ENCODE measurements at regions not wholly inside any gene's neighbourhood (a gene's known extent, or its start where the extent isn't known, plus 50 kb on each side); places are given as distances from the start of the nearest gene placed in this dataset.
A peak's percentile ranks its signal among the peaks of the same experiment; 100 is the strongest.

DNA sequence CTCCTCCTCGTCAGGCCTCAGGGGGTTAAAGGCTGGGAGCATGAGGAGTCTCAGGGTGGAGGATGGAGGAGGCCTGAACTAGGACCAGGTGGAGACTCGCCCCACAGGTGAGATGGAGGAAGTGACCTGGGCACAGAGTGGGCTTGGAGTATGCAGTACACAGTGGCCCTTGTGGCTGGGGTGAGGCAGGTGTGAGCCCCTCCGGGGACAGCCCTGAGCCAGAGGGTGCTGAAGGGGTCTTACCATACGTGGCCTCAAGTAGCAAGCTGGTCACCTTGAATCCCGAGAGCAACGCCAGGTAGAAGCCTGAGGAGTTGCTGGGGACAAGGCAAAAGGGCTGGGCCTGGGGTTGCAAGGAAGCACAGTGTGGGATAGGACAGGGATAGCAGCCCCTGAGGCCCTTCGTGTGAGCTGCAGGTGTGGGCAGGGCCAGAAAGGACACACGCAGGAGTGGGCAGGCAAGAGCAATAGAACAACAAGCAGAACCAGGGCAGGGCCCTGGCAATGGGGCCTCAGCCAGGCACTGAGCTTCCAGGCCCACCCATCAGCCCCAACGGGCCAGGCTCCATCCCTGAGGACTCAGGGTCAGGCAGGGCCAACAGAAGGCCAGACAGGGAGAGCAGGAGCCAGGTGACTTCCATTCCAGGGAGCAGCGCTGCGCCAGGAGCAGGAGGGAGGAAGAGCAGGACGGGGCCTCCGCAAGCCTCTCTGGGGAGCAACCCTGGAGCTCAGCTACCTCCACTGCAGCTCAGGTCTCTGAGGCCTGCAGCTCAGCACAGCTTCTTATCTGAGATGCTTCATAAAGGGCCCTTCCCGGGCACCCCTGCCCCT, 64.2 kb upstream of the TNRC6C start:
- in situ Hi-C loops (cut with MboI; ENCODE audit: low pct_ligation_motif_present in 1 of 4, low pct_unique_long_range_greater_than_20kb in 1 of 4, low sequenced_read_pairs in 3 of 4), result no loop called here
- peak; percentile 4 for DNase-seq
- no peaks in the 10 kb centered on the region for H3K36me3 ChIP-seq

DNA sequence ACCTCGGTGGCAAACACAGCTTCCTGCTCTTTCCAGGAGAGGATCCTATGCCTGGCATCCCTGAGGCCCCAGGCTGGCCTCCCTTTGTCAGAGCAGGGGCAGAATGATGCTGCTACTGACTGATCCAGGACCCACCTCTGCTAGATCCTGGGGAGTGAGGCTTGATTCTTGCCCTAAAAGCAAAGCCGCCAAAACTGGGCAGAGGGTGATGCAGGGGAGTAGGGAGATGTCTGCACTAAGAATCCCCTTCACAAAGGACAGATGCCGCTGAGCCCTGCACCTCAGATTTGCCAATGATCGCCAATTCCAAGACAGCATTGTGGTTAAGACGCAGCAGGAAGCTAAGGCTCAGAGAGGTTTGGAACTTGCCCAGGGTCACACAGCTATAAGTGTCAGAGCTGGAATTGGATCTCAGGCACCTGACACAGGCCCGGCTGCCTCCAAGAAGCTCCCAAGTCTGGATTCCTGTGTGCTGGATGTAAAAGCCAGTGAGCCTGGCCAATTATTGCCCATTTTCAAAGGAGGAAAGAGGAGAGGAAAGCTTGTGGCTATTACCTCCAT, 60.7 kb upstream of the TNRC6C start:
- Histone ChIP-seq H3K4me3 (no peak overlapping the region), H3K27me3 (no peaks in the 10 kb centered on the region), H3K36me3 (no peaks in the 10 kb centered on the region), H3K4me1 (no peaks in the 10 kb centered on the region), H3K27ac (no peak overlapping the region), H3K9me3 (no peaks in the 10 kb centered on the region)
- in situ Hi-C loops (cut with MboI; ENCODE audit: low pct_ligation_motif_present in 1 of 4, low pct_unique_long_range_greater_than_20kb in 1 of 4, low sequenced_read_pairs in 3 of 4) (no loop called here), intact Hi-C loops (cut with DNase I; ENCODE audit: low total_unique reads) (no loop called here)
- WGBS, 2 donors (ENCODE audit: low coverage in 1 of 2), result 88% methylated on average over 6 of the region's 6 CpGs; no CpG with 5 or more reads in 1 of the 2 donors
- TF ChIP-seq POLR2A (IDR thresholded peaks at IDR 0.05) (no peak), POLR2AphosphoS5 (IDR thresholded peaks at IDR 0.05) (no peak), EP300 (IDR thresholded peaks at IDR 0.05; ENCODE audit: low read depth) (no peak)
- TF ChIP-seq, protein P1, sequence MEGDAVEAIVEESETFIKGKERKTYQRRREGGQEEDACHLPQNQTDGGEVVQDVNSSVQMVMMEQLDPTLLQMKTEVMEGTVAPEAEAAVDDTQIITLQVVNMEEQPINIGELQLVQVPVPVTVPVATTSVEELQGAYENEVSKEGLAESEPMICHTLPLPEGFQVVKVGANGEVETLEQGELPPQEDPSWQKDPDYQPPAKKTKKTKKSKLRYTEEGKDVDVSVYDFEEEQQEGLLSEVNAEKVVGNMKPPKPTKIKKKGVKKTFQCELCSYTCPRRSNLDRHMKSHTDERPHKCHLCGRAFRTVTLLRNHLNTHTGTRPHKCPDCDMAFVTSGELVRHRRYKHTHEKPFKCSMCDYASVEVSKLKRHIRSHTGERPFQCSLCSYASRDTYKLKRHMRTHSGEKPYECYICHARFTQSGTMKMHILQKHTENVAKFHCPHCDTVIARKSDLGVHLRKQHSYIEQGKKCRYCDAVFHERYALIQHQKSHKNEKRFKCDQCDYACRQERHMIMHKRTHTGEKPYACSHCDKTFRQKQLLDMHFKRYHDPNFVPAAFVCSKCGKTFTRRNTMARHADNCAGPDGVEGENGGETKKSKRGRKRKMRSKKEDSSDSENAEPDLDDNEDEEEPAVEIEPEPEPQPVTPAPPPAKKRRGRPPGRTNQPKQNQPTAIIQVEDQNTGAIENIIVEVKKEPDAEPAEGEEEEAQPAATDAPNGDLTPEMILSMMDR (IDR thresholded peaks at IDR 0.05), result no peak
- no peak for DNase-seq

More for the DNA sequence above, 64.2 kb upstream of the TNRC6C start:
- intact Hi-C loops (cut with DNase I; ENCODE audit: low total_unique reads), result no loop called here
- H3K27ac ChIP-seq, result no peak overlapping the region
- H3K4me1 ChIP-seq, result no peaks in the 10 kb centered on the region
- no peak for TF ChIP-seq POLR2AphosphoS5 (IDR thresholded peaks at IDR 0.05)
- no peak for TF ChIP-seq POLR2A (IDR thresholded peaks at IDR 0.05)
- no peak for TF ChIP-seq EP300 (IDR thresholded peaks at IDR 0.05; ENCODE audit: low read depth)
- TF ChIP-seq, protein P1 (IDR thresholded peaks at IDR 0.05), result no peak
- 91% methylated on average over 13 of the region's 14 CpGs; no CpG with 5 or more reads in 1 of the 2 donors for WGBS, 2 donors (ENCODE audit: low coverage in 1 of 2)
- no peaks in the 10 kb centered on the region for H3K9me3 ChIP-seq
- no peak overlapping the region for H3K4me3 ChIP-seq
- H3K27me3 ChIP-seq, result peaks cover 10% of the 10 kb centered on the region

GRCh38 chr17:77898521-77899434, 59.7 kb upstream of the TNRC6C start:
- DNase-seq, result no peak
- no peaks in the 10 kb centered on the region for H3K36me3 ChIP-seq
- whole genome bisulfite sequencing, 2 donors (ENCODE audit: low coverage in 1 of 2), result 79% methylated on average over 18 of the region's 18 CpGs; no CpG with 5 or more reads in 1 of the 2 donors
- intact Hi-C loops (cut with DNase I; ENCODE audit: low total_unique reads) (no loop called here), in situ Hi-C loops (cut with MboI; ENCODE audit: low pct_ligation_motif_present in 1 of 4, low pct_unique_long_range_greater_than_20kb in 1 of 4, low sequenced_read_pairs in 3 of 4) (no loop called here)
- H3K27me3 ChIP-seq, result peaks cover under 1% of the 10 kb centered on the region
- H3K4me3 ChIP-seq, result no peak overlapping the region
- H3K4me1 ChIP-seq, result no peaks in the 10 kb centered on the region
- no peaks in the 10 kb centered on the region for H3K9me3 ChIP-seq
- TF ChIP-seq POLR2A (IDR thresholded peaks at IDR 0.05), result no peak
- TF ChIP-seq, protein P1 (IDR thresholded peaks at IDR 0.05), result no peak
- TF ChIP-seq EP300 (IDR thresholded peaks at IDR 0.05; ENCODE audit: low read depth), result no peak
- TF ChIP-seq POLR2AphosphoS5 (IDR thresholded peaks at IDR 0.05), result no peak
- no peak overlapping the region for H3K27ac ChIP-seq

GRCh38 chr17:77899498-77899897, 59.0 kb upstream of the TNRC6C start:
- no peaks in the 10 kb centered on the region for H3K36me3 ChIP-seq
- H3K9me3 ChIP-seq, result no peaks in the 10 kb centered on the region
- intact Hi-C loops (cut with DNase I; ENCODE audit: low total_unique reads), result no loop called here
- H3K4me1 ChIP-seq, result no peaks in the 10 kb centered on the region
- peaks cover 8% of the 10 kb centered on the region for H3K27me3 ChIP-seq
- WGBS, 2 donors (ENCODE audit: low coverage in 1 of 2), result 20 to 79% methylated on average over 2 to 7 of the region's 7 CpGs
- H3K27ac ChIP-seq, result no peak overlapping the region
- in situ Hi-C loops (cut with MboI; ENCODE audit: low pct_ligation_motif_present in 1 of 4, low pct_unique_long_range_greater_than_20kb in 1 of 4, low sequenced_read_pairs in 3 of 4), result no loop called here
- H3K4me3 ChIP-seq, result no peak overlapping the region
- no peak for DNase-seq
- no peak for TF ChIP-seq POLR2AphosphoS5 (IDR thresholded peaks at IDR 0.05)

All from transverse colon (tissue), 4 donors.